ENCODE measurements at regions not wholly inside any gene's neighbourhood (a gene's known extent, or its start where the extent isn't known, plus 50 kb on each side); places are given as distances from the start of the nearest gene placed in this dataset.

DNA sequence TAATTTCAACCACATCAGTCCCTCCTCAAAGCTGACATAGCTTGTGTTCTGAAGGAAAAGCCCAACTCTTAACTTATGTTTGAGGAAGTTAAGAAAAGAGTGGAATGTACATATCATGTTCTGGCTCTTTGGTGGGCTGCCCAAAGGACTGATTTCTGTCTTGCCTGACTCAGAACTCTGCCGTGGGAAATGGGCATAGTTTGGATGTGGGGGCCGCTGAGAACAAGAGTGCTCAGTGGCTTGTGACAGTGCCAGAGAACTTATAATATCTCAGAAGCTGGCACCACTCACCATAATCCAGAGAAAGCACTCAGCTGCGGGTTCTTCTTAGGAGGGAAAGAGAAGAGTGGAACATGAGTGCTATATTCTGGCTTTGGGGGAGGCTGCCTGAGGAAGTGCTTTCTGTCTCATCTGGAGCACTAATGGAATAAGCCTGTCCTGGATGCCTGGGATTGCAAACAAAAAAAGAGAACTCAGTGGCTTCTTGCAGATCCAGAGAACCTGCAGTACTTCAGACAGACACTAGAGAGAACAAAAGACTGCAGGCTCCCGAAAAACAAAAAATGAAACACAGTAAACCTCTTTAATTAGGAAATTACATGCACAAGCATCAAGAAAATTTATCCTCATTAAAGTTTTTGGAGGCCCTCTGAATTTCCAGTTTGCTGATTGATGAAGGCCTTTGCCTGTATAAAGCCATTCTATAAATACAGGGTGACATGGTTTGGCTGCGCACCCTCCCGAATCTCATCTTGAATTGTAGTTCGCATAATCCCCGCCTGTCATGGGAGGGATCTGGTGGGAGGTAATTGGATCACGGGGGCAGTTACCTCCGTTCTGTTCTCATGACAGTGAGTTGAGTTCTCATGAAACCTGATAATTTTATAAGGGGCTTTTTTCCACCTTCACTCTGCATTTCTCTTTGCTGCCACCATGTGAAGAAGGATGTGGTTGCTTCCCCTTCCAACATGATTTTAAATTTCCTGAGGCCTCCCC lies 207.0 kb downstream of the DMAC1 start:
- Histone ChIP-seq H3K4me3 (no peak overlapping the region), H3K36me3 (no peaks in the 10 kb centered on the region), H3K27ac (no peak overlapping the region), H3K9me3 (no peaks in the 10 kb centered on the region), H3K4me1 (ENCODE audit: insufficient read depth) (no peaks in the 10 kb centered on the region), H3K27me3 (no peaks in the 10 kb centered on the region)
- WGBS, 3 donors: 70 to 77% (median 73%) methylated on average over 10 of the region's 10 CpGs
- DNase-seq: no peak
- TF ChIP-seq, protein P1, sequence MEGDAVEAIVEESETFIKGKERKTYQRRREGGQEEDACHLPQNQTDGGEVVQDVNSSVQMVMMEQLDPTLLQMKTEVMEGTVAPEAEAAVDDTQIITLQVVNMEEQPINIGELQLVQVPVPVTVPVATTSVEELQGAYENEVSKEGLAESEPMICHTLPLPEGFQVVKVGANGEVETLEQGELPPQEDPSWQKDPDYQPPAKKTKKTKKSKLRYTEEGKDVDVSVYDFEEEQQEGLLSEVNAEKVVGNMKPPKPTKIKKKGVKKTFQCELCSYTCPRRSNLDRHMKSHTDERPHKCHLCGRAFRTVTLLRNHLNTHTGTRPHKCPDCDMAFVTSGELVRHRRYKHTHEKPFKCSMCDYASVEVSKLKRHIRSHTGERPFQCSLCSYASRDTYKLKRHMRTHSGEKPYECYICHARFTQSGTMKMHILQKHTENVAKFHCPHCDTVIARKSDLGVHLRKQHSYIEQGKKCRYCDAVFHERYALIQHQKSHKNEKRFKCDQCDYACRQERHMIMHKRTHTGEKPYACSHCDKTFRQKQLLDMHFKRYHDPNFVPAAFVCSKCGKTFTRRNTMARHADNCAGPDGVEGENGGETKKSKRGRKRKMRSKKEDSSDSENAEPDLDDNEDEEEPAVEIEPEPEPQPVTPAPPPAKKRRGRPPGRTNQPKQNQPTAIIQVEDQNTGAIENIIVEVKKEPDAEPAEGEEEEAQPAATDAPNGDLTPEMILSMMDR (IDR thresholded peaks at IDR 0.05): no peak
- TF ChIP-seq POLR2A (IDR thresholded peaks at IDR 0.05) (no peak), EP300 (IDR thresholded peaks at IDR 0.05) (no peak)
- intact Hi-C loops (cut with DNase I): no loop called here

DNA sequence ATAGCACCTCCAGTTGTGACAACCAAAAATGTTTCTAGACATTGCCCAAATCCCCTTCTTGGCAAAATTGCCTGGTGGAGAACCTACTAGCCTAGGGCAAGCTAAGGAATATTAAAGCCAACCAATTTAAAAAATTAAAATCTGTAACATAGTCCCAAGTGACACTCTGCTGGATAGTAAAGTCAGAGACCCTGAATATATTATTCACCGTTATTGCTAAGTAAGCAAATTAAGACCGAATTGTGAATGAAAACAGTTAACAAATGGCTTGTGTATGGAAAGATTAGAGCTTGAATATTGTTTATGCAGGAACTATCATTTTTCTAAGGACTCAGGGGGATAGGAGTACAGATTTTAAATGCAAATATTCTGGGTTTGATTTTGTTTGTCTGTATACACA lies 208.1 kb downstream of the DMAC1 start:
- no peaks in the 10 kb centered on the region for H3K27me3 ChIP-seq
- intact Hi-C loops (cut with DNase I): no loop called here
- H3K27ac ChIP-seq: no peak overlapping the region
- DNase-seq: no peak
- no peaks in the 10 kb centered on the region for H3K36me3 ChIP-seq
- no peak for TF ChIP-seq POLR2A (IDR thresholded peaks at IDR 0.05)
- TF ChIP-seq, protein P1 (IDR thresholded peaks at IDR 0.05): no peak
- TF ChIP-seq EP300 (IDR thresholded peaks at IDR 0.05): no peak
- 87 to 92% (median 89%) methylated on average over 2 of the region's 2 CpGs for WGBS, 3 donors
- H3K4me3 ChIP-seq: no peak overlapping the region
- no peaks in the 10 kb centered on the region for H3K9me3 ChIP-seq
- H3K4me1 ChIP-seq (ENCODE audit: insufficient read depth): no peaks in the 10 kb centered on the region

DNA sequence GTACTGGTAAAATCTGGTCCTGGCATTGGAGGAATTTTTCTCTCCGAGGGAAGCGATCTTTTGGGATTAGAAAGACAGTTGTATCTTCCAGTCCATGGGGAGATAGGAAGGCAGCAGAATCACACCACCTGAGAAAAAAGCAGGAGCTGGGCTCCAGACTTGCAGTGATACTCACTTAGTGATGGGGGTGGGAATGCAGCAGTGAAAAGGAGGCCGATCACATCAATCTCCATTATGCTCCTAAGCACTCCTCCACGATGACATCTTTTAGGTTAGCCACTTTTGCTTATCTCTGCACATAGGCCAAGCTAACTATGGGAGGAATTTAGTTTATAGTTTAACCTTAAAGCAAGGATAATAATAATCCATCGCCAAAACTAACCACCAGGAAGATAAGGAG lies 219.0 kb downstream of the DMAC1 start:
- H3K4me3 ChIP-seq: no peak overlapping the region
- no peak for DNase-seq
- intact Hi-C loops (cut with DNase I): no loop called here

DNA sequence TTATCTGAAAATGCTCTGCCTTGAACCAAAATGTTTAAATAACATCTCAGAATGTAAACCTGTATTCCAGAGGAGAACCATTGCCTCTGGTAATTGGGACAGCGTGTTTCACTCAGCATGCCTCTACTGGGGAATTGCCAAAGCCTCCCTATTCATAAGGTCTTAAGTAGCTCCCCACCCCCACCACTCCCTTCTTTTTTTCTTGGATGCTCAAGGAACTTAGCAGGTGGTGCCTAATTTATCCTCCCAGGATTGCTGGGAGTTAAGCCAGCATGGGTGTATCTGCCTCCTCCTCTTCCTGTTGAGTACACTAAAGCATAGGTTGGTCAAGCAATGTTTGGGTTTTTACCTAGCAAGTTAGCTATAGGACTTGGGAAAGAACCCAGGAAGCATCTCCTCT lies 220.2 kb downstream of the DMAC1 start:
- intact Hi-C loops (cut with DNase I): no loop called here
- Histone ChIP-seq H3K27ac (no peak overlapping the region), H3K27me3 (no peaks in the 10 kb centered on the region), H3K9me3 (no peaks in the 10 kb centered on the region), H3K4me3 (no peak overlapping the region), H3K4me1 (ENCODE audit: insufficient read depth) (no peaks in the 10 kb centered on the region), H3K36me3 (no peaks in the 10 kb centered on the region)
- no peak for TF ChIP-seq EP300 (IDR thresholded peaks at IDR 0.05)
- no peak for TF ChIP-seq POLR2A (IDR thresholded peaks at IDR 0.05)
- TF ChIP-seq, protein P1 (IDR thresholded peaks at IDR 0.05): no peak
- no peak for DNase-seq
- WGBS, 3 donors: 21 to 23% (median 22%) methylated on average over 1 of the region's 1 CpG

More for the DNA sequence above, 219.0 kb downstream of the DMAC1 start:
- Histone ChIP-seq H3K27ac (no peak overlapping the region), H3K9me3 (no peaks in the 10 kb centered on the region), H3K4me1 (ENCODE audit: insufficient read depth) (no peaks in the 10 kb centered on the region), H3K36me3 (no peaks in the 10 kb centered on the region), H3K27me3 (no peaks in the 10 kb centered on the region)
- 52 to 61% (median 57%) methylated on average over 5 of the region's 5 CpGs for WGBS, 3 donors
- TF ChIP-seq EP300 (IDR thresholded peaks at IDR 0.05) (no peak), POLR2A (IDR thresholded peaks at IDR 0.05) (no peak)
- TF ChIP-seq, protein P1 (IDR thresholded peaks at IDR 0.05): no peak
